ENCODE measurements at regions not wholly inside any gene's neighbourhood (a gene's known extent, or its start where the extent isn't known, plus 50 kb on each side); places are given as distances from the start of the nearest gene placed in this dataset.

DNA sequence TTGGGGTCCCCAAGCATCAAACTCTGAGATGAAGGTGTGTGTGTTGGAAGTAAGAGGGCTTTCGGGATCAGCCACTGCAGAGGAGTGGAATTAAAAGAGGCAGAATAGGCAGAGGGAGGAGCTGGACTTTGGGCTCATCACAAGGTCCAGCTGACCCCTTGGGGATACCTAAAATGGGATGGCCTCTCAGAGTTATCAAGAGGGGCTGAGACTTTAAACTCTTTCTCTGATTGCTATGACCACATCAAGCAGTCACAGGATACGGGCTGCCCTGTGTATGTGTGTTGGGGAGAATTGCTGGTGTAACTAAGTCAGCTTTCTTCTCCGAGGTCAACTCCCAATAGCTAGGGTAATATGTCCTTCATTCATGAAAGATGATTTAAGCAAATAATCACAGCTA, 127.7 kb upstream of the SLC14A2 start:
- no peak for TF ChIP-seq EZH2phosphoT487 (IDR thresholded peaks at IDR 0.05; ENCODE audit: borderline replicate concordance, low read depth, low read length)
- TF ChIP-seq, protein P1, sequence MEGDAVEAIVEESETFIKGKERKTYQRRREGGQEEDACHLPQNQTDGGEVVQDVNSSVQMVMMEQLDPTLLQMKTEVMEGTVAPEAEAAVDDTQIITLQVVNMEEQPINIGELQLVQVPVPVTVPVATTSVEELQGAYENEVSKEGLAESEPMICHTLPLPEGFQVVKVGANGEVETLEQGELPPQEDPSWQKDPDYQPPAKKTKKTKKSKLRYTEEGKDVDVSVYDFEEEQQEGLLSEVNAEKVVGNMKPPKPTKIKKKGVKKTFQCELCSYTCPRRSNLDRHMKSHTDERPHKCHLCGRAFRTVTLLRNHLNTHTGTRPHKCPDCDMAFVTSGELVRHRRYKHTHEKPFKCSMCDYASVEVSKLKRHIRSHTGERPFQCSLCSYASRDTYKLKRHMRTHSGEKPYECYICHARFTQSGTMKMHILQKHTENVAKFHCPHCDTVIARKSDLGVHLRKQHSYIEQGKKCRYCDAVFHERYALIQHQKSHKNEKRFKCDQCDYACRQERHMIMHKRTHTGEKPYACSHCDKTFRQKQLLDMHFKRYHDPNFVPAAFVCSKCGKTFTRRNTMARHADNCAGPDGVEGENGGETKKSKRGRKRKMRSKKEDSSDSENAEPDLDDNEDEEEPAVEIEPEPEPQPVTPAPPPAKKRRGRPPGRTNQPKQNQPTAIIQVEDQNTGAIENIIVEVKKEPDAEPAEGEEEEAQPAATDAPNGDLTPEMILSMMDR (conservative IDR thresholded peaks at IDR 0.05; ENCODE audit: low read length): no peak
